A549 (cell line): ENCODE measurements at regions not wholly inside any gene's neighbourhood (a gene's known extent, or its start where the extent isn't known, plus 50 kb on each side); places are given as distances from the start of the nearest gene placed in this dataset.
"Not testable (repeated sequence)": the region's sequence is repeated elsewhere in the genome, so short reads cannot be mapped to it uniquely, and the experiment has no call there.

Experiments
- ATAC-seq, 2 experiments: fragments of 200-7000 bp in 1 of 2; fragments of >200 bp in 1 of 2; cut with Nextera tagmentation in 1 of 2; cut with Tn5 transposase in 1 of 2; 3 replicates each; pipeline versions ENCODE4 v1.8.0 to v1.9.1; 2018 to 2020; ENCODE audit warnings: mild to moderate bottlenecking in 1 of 2, moderate library complexity in 1 of 2
- CTCF ChIA-PET: fragments of 300-600 bp; sonication (Branson Sonifier 250); formaldehyde crosslinking; extraction: SDS; loops from one replicate; lab custom pipeline; 2021; ENCODE audit warnings: antibody characterized with exemption, inconsistent platforms; lab: Yijun Ruan, JAX
- POLR2A ChIA-PET: fragments of 350-600 bp; formaldehyde crosslinking; extraction: SDS; loops from one replicate; lab custom pipeline; 2021; ENCODE audit warnings: antibody characterized with exemption, inconsistent platforms; lab: Yijun Ruan, JAX
- DNase-seq, 2 experiments: peaks; one replicate each; pipeline versions ENCODE4 v3.0.0 to v3.0.0-alpha.2; 2011 to 2016; ENCODE audit warnings: low read depth in 1 of 2, low spot score in 1 of 2
- FAIRE-seq: peaks from 2 replicates; lab custom pipeline; 2011; peaks lifted over from hg19 to GRCh38; lab: Jason Lieb, UNC
- H3K27ac ChIP-seq, 2 experiments: fragments of >200 bp; sonication (Bioruptor Twin); formaldehyde crosslinking; 3 replicates each; pipeline ENCODE4 v1.5.1; 2016 to 2017
- H3K4me1 ChIP-seq: fragments of >200 bp; sonication (Bioruptor Twin); formaldehyde crosslinking; 3 replicates; pipeline ENCODE4 v1.6.1; 2016
- H3K4me2 ChIP-seq: fragments of >200 bp; sonication (Bioruptor Twin); formaldehyde crosslinking; 3 replicates; pipeline ENCODE4 v1.6.1; 2016
- H3K4me3 ChIP-seq: fragments of >200 bp; sonication (Bioruptor Twin); formaldehyde crosslinking; 3 replicates; pipeline ENCODE4 v1.5.1; 2016
- H3K9me3 ChIP-seq: fragments of >200 bp; sonication (Bioruptor Twin); formaldehyde crosslinking; 3 replicates; pipeline ENCODE4 v1.6.1; 2016
- BHLHE40 ChIP-seq: IDR thresholded peaks from 2 replicates; pipeline ENCODE4 v1.6.1; 2012; ENCODE audit warnings: low read depth, low read length, inconsistent platforms
- CBX2 ChIP-seq: fragments of 200-600 bp; sonication (generic); IDR thresholded peaks from 2 replicates; pipeline ENCODE4 v1.6.1; 2016; ENCODE audit warnings: low read depth, mild to moderate bottlenecking, borderline replicate concordance
- CBX8 ChIP-seq: fragments of 200-600 bp; sonication (generic); IDR thresholded peaks from 2 replicates; pipeline ENCODE4 v1.6.1; 2016
- CEBPB ChIP-seq, 2 experiments: fragments of >200 bp in 1 of 2; sonication (Bioruptor Twin) in 1 of 2; formaldehyde crosslinking in 1 of 2; IDR thresholded peaks; 2 replicates each; pipeline ENCODE4 v1.6.1; 2012 to 2016
- CHD2 ChIP-seq: fragments of 150-350 bp; IDR thresholded peaks from 2 replicates; pipeline ENCODE4 v1.6.1; 2014; ENCODE audit warnings: low read length; ENCODE audit not compliant: partially characterized antibody
- CHD4 ChIP-seq: fragments of 200-600 bp; sonication (generic); IDR thresholded peaks from 2 replicates; pipeline ENCODE4 v1.6.1; 2016; ENCODE audit warnings: antibody characterized with exemption, mild to moderate bottlenecking, borderline replicate concordance
- EP300 ChIP-seq, 2 experiments: fragments of >200 bp; sonication (Bioruptor Twin); formaldehyde crosslinking; IDR thresholded peaks; 2 replicates in 1 of 2; 3 replicates in 1 of 2; pipeline ENCODE4 v1.6.1; 2016 to 2017
- ESRRA ChIP-seq: fragments of 150-350 bp; IDR thresholded peaks from 2 replicates; pipeline ENCODE4 v1.6.1; 2014; ENCODE audit warnings: mild to moderate bottlenecking, low read length, borderline replicate concordance
- GATA3 ChIP-seq: IDR thresholded peaks from 2 replicates; pipeline ENCODE4 v1.6.1; 2012; ENCODE audit warnings: borderline replicate concordance
- HDAC2 ChIP-seq: fragments of 200-600 bp; sonication (generic); IDR thresholded peaks from 2 replicates; pipeline ENCODE4 v1.6.1; 2016
- HES2 ChIP-seq: fragments of >200 bp; sonication (Bioruptor Twin); formaldehyde crosslinking; IDR thresholded peaks from 2 replicates; pipeline ENCODE4 v1.6.1; 2016
- HEYL ChIP-seq: fragments of 250-450 bp; sonication (Bioruptor Pico); IDR thresholded peaks from 2 replicates; pipeline ENCODE4 v1.8.0; 2021; ENCODE audit warnings: mild to moderate bottlenecking, moderate library complexity
- HOXA7 ChIP-seq: fragments of 250-450 bp; sonication (Bioruptor Pico); IDR thresholded peaks from 2 replicates; pipeline ENCODE4 v1.5.0; 2020; ENCODE audit warnings: mild to moderate bottlenecking, moderate library complexity
- HOXB13 ChIP-seq: fragments of 250-450 bp; sonication (Bioruptor Pico); IDR thresholded peaks from 2 replicates; pipeline ENCODE4 v1.5.0; 2020; ENCODE audit warnings: low read depth, mild to moderate bottlenecking, moderate library complexity
- HOXB5 ChIP-seq: fragments of 250-450 bp; sonication (Bioruptor Pico); IDR thresholded peaks from 2 replicates; pipeline ENCODE4 v1.5.0; 2020; ENCODE audit warnings: mild to moderate bottlenecking, moderate library complexity
- JUNB ChIP-seq: fragments of >200 bp; sonication (Bioruptor Twin); formaldehyde crosslinking; IDR thresholded peaks from 2 replicates; pipeline ENCODE4 v1.6.1; 2016
- KDM5A ChIP-seq: fragments of 200-600 bp; sonication (generic); IDR thresholded peaks from 2 replicates; pipeline ENCODE4 v1.6.1; 2016; ENCODE audit warnings: antibody characterized with exemption, mild to moderate bottlenecking
- MAZ ChIP-seq: fragments of 150-350 bp; IDR thresholded peaks from 2 replicates; pipeline ENCODE4 v1.6.1; 2014; ENCODE audit warnings: antibody characterized with exemption, low read depth, low read length, borderline replicate concordance
- MYC ChIP-seq: IDR thresholded peaks from 2 replicates; pipeline ENCODE4 v1.6.1; 2012; ENCODE audit warnings: mild to moderate bottlenecking, inconsistent platforms, low read length, improper control_type of control experiment, borderline replicate concordance
- NPAS2 ChIP-seq: fragments of 250-450 bp; sonication (Bioruptor Pico); IDR thresholded peaks from 2 replicates; pipeline ENCODE4 v1.8.0; 2022; ENCODE audit warnings: mild to moderate bottlenecking, moderate library complexity, borderline replicate concordance
- PHF8 ChIP-seq: fragments of 200-600 bp; sonication (generic); IDR thresholded peaks from 2 replicates; pipeline ENCODE4 v1.6.1; 2016; ENCODE audit warnings: low read depth, mild to moderate bottlenecking, antibody characterized with exemption, moderate library complexity, borderline replicate concordance
- POLR2A ChIP-seq: IDR thresholded peaks from 2 replicates; pipeline ENCODE4 v1.6.1; 2012; ENCODE audit warnings: mild to moderate bottlenecking, low read length
- RNF2 ChIP-seq: fragments of 200-600 bp; sonication (generic); IDR thresholded peaks from 2 replicates; pipeline ENCODE4 v1.6.1; 2016; ENCODE audit warnings: low read depth, mild to moderate bottlenecking, antibody characterized with exemption, moderate library complexity, borderline replicate concordance
- SREBF2 ChIP-seq: fragments of 450-650 bp; IDR thresholded peaks from 2 replicates; pipeline ENCODE4 v1.6.1; 2014; ENCODE audit warnings: mild to moderate bottlenecking, moderate library complexity
- TP53 ChIP-seq: fragments of 250-450 bp; sonication (Bioruptor Pico); IDR thresholded peaks from 2 replicates; pipeline ENCODE4 v1.5.0; 2021; ENCODE audit warnings: mild to moderate bottlenecking, moderate library complexity
- ZNF302 ChIP-seq: fragments of 250-450 bp; sonication (Bioruptor Pico); IDR thresholded peaks from 2 replicates; pipeline ENCODE4 v1.9.0; 2021; ENCODE audit warnings: inconsistent platforms, mild to moderate bottlenecking, moderate library complexity
- WGBS: methylation state at CpG from one replicate; pipeline ENCODE4 v1.1.6; 2017; ENCODE audit errors: missing lambda C conversion rate; 5-methylcytosine and 5-hydroxymethylcytosine counted together
- TF ChIP-seq, protein P1 (sequence below): fragments of 250-450 bp; sonication (Bioruptor Pico); IDR thresholded peaks from 2 replicates; pipeline ENCODE4 v1.5.0; 2020; ENCODE audit warnings: low read depth, mild to moderate bottlenecking, moderate library complexity
- TF ChIP-seq, protein P2 (sequence below): fragments of 200-600 bp; sonication (generic); IDR thresholded peaks from 2 replicates; pipeline ENCODE4 v1.6.1; 2016; ENCODE audit warnings: antibody characterized with exemption, mild to moderate bottlenecking, moderate library complexity

GRCh38 chr4:62510228-62510627 lies 1310.1 kb downstream of the ADGRL3 start (continued):
- TF ChIP-seq, protein P1, sequence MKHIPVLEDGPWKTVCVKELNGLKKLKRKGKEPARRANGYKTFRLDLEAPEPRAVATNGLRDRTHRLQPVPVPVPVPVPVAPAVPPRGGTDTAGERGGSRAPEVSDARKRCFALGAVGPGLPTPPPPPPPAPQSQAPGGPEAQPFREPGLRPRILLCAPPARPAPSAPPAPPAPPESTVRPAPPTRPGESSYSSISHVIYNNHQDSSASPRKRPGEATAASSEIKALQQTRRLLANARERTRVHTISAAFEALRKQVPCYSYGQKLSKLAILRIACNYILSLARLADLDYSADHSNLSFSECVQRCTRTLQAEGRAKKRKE (CRISPR knock-in tag): no peak

DNA sequence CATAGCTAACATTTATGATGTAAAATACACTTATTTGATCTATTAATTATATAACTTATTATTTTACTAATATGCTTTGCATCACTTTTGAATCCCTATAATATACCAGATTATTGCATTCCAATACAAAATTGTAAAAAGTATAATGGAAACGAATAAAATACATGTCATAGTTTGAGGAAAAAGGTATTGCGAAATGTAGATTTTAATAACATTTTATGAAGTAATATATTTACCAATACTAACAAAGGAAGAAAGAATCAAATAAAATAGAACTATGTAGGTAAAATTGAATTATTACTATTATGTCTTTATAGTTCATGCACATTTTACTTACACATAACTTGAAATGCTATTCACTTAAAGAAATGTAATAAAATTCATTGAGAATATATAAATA lies 1300.2 kb downstream of the ADGRL3 start:
- Histone ChIP-seq H3K4me3 (no peak overlapping the region), H3K4me1 (no peaks in the 10 kb centered on the region), H3K4me2 (no peak overlapping the region), H3K9me3 (no peaks in the 10 kb centered on the region)
- CTCF ChIA-PET: no interaction called here
- WGBS: 8% methylated on average over 2 of the region's 2 CpGs
- no peak for ATAC-seq
- no peak for TF ChIP-seq CBX8
- no peak for TF ChIP-seq BHLHE40
- TF ChIP-seq JUNB: no peak
- no peak for TF ChIP-seq RNF2
- no peak for TF ChIP-seq HOXB13 (CRISPR knock-in tag)
- TF ChIP-seq, all 56 proteins: peak for 0
- POLR2A ChIA-PET: no interaction called here
- DNase-seq: no peak
- no peak overlapping the region for H3K27ac ChIP-seq
- FAIRE-seq: no peak

DNA sequence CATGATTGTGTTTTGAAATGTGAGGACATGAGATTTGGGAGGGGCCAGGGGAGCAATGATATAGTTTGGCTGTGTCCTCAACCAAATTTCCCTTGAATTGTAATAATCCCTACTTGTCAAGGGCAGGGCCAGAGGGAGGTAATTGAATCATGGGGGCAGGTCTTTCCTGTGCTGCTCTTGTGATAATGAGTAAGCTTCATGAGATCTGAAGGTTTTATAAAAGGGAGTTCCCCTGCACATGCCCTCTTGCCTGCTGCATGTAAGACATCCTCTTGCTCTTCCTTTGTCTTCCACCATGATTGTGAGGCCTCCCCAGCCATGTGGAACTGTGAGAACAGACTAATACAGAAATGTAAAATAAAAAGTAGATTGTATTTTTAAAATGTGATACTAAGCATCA lies 1294.9 kb downstream of the ADGRL3 start:
- Histone ChIP-seq H3K4me2 (no peak overlapping the region), H3K4me1 (no peaks in the 10 kb centered on the region), H3K9me3 (no peaks in the 10 kb centered on the region), H3K4me3 (no peak overlapping the region), H3K27ac (no peak overlapping the region)
- ATAC-seq (no peak), FAIRE-seq (no peak), DNase-seq (no peak)
- ChIA-PET CTCF (no interaction called here), POLR2A (no interaction called here)
- no peak for TF ChIP-seq JUNB
- TF ChIP-seq HOXA7 (CRISPR knock-in tag): no peak
- TF ChIP-seq HOXB5 (CRISPR knock-in tag): no peak
- no peak for TF ChIP-seq NPAS2 (CRISPR knock-in tag)
- TF ChIP-seq CBX2: no peak
- TF ChIP-seq MAZ: no peak
- TF ChIP-seq CHD4: no peak
- TF ChIP-seq ZNF302 (CRISPR knock-in tag): no peak
- no peak for TF ChIP-seq RNF2
- TF ChIP-seq POLR2A: no peak
- TF ChIP-seq CHD2: no peak
- TF ChIP-seq KDM5A: no peak

DNA sequence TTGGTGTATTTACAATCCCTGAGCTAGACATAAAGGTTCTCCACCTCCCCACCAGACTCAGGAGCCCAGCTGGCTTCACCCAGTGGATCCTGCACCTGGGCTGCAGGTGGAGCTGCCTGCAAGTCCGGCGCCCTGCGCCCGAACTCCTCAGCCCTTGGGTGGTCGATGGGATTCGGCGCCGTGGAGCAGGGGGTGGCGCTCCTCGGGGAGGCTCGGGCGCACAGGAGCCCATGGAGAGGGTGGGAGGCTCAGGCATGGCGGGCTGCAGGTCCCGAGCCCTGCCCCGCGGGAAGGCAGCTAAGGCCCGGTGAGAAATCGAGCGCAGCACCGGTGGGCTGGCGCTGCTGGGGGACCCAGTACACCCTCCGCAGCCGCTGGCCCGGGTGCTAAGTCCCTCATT lies 1291.6 kb downstream of the ADGRL3 start:
- H3K4me2 ChIP-seq, POLR2A ChIA-PET, FAIRE-seq, DNase-seq, H3K9me3 ChIP-seq, ATAC-seq, CTCF ChIA-PET, H3K4me1 ChIP-seq, H3K27ac ChIP-seq, H3K4me3 ChIP-seq: not testable (repeated sequence)
- WGBS: no CpG with 5 or more reads among the region's 24 CpGs

GRCh38 chr4:62490635-62491034 lies 1290.5 kb downstream of the ADGRL3 start:
- CTCF ChIA-PET: no interaction called here
- ATAC-seq (no peak), DNase-seq (no peak), FAIRE-seq (no peak)
- H3K27ac ChIP-seq: no peak overlapping the region
- no peaks in the 10 kb centered on the region for H3K4me1 ChIP-seq
- WGBS: 28% methylated on average over 1 of the region's 1 CpG
- POLR2A ChIA-PET: no interaction called here
- H3K9me3 ChIP-seq: no peaks in the 10 kb centered on the region
- no peak overlapping the region for H3K4me2 ChIP-seq
- no peak overlapping the region for H3K4me3 ChIP-seq
- TF ChIP-seq EP300 (IDR thresholded peaks at IDR 0.05) (no peak), PHF8 (no peak), GATA3 (no peak), TP53 (CRISPR knock-in tag) (no peak), ESRRA (no peak), NPAS2 (CRISPR knock-in tag) (no peak), CEBPB (IDR thresholded peaks at IDR 0.05) (no peak), MYC (no peak), SREBF2 (no peak), HEYL (CRISPR knock-in tag) (no peak), HES2 (no peak), JUNB (no peak), HDAC2 (no peak)
- TF ChIP-seq, protein P2, sequence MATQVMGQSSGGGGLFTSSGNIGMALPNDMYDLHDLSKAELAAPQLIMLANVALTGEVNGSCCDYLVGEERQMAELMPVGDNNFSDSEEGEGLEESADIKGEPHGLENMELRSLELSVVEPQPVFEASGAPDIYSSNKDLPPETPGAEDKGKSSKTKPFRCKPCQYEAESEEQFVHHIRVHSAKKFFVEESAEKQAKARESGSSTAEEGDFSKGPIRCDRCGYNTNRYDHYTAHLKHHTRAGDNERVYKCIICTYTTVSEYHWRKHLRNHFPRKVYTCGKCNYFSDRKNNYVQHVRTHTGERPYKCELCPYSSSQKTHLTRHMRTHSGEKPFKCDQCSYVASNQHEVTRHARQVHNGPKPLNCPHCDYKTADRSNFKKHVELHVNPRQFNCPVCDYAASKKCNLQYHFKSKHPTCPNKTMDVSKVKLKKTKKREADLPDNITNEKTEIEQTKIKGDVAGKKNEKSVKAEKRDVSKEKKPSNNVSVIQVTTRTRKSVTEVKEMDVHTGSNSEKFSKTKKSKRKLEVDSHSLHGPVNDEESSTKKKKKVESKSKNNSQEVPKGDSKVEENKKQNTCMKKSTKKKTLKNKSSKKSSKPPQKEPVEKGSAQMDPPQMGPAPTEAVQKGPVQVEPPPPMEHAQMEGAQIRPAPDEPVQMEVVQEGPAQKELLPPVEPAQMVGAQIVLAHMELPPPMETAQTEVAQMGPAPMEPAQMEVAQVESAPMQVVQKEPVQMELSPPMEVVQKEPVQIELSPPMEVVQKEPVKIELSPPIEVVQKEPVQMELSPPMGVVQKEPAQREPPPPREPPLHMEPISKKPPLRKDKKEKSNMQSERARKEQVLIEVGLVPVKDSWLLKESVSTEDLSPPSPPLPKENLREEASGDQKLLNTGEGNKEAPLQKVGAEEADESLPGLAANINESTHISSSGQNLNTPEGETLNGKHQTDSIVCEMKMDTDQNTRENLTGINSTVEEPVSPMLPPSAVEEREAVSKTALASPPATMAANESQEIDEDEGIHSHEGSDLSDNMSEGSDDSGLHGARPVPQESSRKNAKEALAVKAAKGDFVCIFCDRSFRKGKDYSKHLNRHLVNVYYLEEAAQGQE: no peak
